ENCODE measurements at regions not wholly inside any gene's neighbourhood (a gene's known extent, or its start where the extent isn't known, plus 50 kb on each side); places are given as distances from the start of the nearest gene placed in this dataset.

DNA sequence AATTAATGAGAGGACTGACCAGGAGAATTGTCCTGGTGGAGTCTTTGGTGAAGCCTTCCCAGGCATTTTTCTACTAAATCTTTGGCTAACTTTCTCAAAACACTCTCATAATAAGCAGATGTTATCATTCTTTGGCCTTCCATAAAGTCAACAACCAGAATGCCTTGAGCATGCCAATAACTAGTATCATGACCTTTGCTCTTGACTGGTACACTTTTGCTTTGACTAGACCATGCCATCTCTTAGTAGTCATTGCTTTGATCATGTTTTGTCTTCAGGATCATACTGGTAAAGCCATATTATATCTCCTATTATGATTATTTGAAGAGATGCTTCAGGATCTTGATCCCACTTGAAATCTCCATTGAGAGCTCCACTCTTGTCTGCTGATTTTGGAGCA lies 506.9 kb downstream of the ELAVL2 start:
- TF ChIP-seq EZH2 (IDR thresholded peaks at IDR 0.05; ENCODE audit: borderline replicate concordance, insufficient read depth, low read length, poor library complexity, severe bottlenecking) (no peak), CTCF (IDR thresholded peaks at IDR 0.05; ENCODE audit: poor library complexity, severe bottlenecking) (no peak), EP300 (conservative IDR thresholded peaks at IDR 0.05; ENCODE audit: poor library complexity, severe bottlenecking) (no peak), POLR2AphosphoS5 (IDR thresholded peaks at IDR 0.05) (no peak)
- TF ChIP-seq, protein P1, sequence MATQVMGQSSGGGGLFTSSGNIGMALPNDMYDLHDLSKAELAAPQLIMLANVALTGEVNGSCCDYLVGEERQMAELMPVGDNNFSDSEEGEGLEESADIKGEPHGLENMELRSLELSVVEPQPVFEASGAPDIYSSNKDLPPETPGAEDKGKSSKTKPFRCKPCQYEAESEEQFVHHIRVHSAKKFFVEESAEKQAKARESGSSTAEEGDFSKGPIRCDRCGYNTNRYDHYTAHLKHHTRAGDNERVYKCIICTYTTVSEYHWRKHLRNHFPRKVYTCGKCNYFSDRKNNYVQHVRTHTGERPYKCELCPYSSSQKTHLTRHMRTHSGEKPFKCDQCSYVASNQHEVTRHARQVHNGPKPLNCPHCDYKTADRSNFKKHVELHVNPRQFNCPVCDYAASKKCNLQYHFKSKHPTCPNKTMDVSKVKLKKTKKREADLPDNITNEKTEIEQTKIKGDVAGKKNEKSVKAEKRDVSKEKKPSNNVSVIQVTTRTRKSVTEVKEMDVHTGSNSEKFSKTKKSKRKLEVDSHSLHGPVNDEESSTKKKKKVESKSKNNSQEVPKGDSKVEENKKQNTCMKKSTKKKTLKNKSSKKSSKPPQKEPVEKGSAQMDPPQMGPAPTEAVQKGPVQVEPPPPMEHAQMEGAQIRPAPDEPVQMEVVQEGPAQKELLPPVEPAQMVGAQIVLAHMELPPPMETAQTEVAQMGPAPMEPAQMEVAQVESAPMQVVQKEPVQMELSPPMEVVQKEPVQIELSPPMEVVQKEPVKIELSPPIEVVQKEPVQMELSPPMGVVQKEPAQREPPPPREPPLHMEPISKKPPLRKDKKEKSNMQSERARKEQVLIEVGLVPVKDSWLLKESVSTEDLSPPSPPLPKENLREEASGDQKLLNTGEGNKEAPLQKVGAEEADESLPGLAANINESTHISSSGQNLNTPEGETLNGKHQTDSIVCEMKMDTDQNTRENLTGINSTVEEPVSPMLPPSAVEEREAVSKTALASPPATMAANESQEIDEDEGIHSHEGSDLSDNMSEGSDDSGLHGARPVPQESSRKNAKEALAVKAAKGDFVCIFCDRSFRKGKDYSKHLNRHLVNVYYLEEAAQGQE (IDR thresholded peaks at IDR 0.05; ENCODE audit: borderline replicate concordance): no peak
